WTC11 (cell line): ENCODE measurements at regions not wholly inside any gene's neighbourhood (a gene's known extent, or its start where the extent isn't known, plus 50 kb on each side); places are given as distances from the start of the nearest gene placed in this dataset.

Experiments used
- SP1 ChIP-seq: sonication (generic); formaldehyde crosslinking; conservative IDR thresholded peaks from 2 replicates; pipeline ENCODE4 v1.8.1; 2022; ENCODE audit warnings: missing genetic modification reagents
- TF ChIP-seq, protein P1 (sequence below): fragments of 200-600 bp; IDR thresholded peaks from 2 replicates; pipeline ENCODE4 v1.8.0; 2022; ENCODE audit warnings: antibody characterized with exemption

DNA sequence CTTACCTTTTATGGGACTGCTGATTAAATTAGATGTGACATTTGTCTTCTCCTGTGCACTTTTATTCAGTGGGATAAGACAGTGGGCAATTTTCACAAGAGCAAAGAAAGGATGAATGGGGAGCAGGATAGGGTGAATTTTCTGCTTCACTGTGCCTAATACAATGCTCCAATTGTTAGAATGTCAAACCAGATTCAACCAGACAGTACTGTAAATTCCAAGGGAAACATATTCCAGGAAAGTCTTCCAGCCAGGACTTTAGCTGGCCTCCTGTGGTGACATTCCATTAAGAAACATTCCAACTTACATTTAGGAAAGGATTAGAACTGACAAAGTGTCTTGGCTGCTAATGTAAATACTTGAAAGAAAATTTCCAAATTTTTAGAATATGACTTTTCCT is 100.1 kb upstream of the PROK2 start:
- TF ChIP-seq SP1 (CRISPR knock-in tag), result no peak
- TF ChIP-seq, protein P1, sequence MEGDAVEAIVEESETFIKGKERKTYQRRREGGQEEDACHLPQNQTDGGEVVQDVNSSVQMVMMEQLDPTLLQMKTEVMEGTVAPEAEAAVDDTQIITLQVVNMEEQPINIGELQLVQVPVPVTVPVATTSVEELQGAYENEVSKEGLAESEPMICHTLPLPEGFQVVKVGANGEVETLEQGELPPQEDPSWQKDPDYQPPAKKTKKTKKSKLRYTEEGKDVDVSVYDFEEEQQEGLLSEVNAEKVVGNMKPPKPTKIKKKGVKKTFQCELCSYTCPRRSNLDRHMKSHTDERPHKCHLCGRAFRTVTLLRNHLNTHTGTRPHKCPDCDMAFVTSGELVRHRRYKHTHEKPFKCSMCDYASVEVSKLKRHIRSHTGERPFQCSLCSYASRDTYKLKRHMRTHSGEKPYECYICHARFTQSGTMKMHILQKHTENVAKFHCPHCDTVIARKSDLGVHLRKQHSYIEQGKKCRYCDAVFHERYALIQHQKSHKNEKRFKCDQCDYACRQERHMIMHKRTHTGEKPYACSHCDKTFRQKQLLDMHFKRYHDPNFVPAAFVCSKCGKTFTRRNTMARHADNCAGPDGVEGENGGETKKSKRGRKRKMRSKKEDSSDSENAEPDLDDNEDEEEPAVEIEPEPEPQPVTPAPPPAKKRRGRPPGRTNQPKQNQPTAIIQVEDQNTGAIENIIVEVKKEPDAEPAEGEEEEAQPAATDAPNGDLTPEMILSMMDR, result no peak
